ENCODE measurements at regions not wholly inside any gene's neighbourhood (a gene's known extent, or its start where the extent isn't known, plus 50 kb on each side); places are given as distances from the start of the nearest gene placed in this dataset.

DNA sequence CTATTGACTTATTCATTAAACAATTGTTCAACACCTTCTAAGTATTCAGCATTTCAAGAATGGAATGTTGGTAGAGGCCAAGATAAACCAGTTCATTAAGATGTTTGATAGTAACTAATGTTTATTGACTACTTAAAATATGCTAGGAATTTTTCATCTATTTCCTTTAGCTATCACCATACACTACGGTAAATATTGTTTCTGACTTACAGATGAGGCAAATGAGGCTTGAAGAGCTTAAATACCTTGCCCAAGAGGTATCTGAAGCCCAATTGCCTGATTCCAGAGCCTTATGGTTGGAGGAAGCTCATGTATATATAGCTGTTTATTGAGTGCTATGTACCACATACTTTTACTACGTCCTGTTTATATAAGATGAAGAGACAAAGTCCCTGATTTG lies 286.2 kb downstream of the NDFIP2 start:
- H3K27ac ChIP-seq, result no peak overlapping the region
- TF ChIP-seq, protein P1, sequence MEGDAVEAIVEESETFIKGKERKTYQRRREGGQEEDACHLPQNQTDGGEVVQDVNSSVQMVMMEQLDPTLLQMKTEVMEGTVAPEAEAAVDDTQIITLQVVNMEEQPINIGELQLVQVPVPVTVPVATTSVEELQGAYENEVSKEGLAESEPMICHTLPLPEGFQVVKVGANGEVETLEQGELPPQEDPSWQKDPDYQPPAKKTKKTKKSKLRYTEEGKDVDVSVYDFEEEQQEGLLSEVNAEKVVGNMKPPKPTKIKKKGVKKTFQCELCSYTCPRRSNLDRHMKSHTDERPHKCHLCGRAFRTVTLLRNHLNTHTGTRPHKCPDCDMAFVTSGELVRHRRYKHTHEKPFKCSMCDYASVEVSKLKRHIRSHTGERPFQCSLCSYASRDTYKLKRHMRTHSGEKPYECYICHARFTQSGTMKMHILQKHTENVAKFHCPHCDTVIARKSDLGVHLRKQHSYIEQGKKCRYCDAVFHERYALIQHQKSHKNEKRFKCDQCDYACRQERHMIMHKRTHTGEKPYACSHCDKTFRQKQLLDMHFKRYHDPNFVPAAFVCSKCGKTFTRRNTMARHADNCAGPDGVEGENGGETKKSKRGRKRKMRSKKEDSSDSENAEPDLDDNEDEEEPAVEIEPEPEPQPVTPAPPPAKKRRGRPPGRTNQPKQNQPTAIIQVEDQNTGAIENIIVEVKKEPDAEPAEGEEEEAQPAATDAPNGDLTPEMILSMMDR (conservative IDR thresholded peaks at IDR 0.05), result no peak

DNA sequence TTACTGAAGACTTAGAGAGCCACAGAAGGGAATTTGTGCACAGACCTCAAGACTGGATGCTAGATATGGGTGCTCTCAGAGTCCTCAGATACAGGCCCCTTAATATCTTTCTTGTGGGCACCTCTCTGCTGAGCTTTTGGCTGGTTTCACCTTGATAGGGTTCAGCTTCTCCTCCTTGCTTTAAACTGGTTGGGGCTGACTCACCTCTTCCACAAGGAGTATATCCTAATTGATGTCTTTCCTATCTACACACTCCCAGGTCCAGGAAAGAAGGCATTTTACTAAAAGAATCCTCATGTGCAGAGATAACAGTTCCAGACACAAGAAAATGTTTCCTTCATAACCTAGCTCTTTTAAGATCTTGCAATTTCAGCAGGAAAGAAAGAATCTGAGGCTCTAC lies 284.4 kb downstream of the NDFIP2 start:
- H3K27ac ChIP-seq, result no peak overlapping the region
- TF ChIP-seq, protein P1 (conservative IDR thresholded peaks at IDR 0.05), result no peak

DNA sequence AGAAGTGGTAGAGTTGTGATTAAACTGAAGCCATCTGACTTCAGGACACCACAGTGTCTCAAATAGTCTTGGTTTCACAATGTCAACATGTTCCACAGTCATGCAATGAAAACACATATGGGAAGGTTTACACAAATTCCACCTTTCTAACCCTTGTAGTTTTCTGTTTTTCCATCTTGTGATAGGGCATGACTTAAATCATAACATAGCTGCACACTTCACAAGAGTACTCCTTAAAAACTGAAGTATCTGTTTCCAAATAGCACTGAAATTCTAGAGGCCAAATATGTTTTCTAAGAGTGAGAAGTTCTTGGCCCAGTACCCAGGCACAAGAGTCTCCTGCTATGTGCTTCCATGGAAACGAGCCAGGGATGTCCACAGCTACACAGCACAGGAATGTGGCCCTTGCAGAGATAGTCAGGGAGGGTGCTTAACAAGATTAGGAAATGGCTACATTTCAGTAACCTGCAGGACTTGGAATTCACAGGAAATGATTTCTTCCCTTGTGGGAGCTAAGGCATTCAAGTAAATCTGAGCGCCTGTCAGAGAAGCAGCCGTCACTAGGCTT lies 269.1 kb downstream of the NDFIP2 start:
- H3K27ac ChIP-seq, result no peak overlapping the region
- TF ChIP-seq, protein P1 (conservative IDR thresholded peaks at IDR 0.05), result no peak

DNA sequence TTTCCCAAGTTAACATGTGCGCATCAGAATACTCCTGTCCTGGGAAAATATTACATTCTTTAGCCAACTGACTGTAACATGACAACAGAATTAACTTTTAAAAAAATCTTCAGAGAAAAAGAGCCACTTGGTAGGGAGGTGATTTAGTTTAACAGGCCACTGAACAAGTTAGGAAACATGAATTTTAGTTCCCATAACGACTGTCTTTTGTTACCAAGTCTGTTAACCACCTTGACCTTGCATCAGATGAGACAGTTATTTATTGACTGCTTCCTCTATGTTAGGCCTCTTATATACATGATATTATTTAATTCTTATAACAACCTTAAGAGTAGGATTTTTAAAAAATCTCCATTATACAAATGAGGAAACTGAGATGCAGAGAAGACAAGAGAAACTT lies 268.6 kb downstream of the NDFIP2 start:
- H3K27ac ChIP-seq, result no peak overlapping the region
- TF ChIP-seq, protein P1 (conservative IDR thresholded peaks at IDR 0.05), result no peak

DNA sequence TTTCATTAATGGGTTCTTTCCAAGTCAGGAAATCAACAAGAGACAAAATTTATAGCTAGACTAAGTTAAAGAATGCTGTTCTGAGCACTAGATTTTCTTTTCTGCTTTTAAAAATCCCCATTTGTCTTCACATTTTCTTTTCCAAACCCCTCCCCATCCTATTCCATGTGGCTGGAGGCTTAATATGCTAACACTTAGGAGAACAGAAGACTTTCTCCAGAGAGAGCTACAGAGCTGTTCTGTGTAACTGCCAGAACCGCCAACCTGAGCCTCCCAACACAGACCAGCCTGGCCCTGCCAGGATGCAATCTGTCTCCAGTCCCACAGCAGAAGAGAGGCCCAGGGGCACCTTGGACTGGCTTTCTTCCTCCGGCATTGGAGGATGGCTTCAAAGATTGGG lies 264.1 kb downstream of the NDFIP2 start:
- H3K27ac ChIP-seq, result no peak overlapping the region
- TF ChIP-seq, protein P1 (conservative IDR thresholded peaks at IDR 0.05), result no peak

DNA sequence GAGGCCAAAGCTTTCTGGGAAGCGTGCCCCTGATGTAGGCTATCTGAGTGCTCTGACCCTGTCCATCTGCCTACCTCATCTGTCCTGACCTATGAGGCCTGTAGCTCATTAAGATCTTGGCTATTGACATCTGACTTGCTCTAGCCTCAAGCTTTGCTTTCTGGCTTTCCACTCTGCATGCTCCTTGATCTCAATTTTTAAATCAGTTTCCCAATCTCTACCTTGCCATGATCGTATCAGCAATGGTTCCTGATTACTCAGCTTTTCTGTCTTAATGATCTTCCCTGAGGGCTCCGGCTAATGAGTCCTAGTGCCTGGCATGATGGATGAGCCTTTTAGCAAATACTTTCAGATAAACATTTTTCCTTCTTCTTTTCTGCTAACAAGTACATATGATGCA lies 262.0 kb downstream of the NDFIP2 start:
- TF ChIP-seq, protein P1 (conservative IDR thresholded peaks at IDR 0.05), result no peak

DNA sequence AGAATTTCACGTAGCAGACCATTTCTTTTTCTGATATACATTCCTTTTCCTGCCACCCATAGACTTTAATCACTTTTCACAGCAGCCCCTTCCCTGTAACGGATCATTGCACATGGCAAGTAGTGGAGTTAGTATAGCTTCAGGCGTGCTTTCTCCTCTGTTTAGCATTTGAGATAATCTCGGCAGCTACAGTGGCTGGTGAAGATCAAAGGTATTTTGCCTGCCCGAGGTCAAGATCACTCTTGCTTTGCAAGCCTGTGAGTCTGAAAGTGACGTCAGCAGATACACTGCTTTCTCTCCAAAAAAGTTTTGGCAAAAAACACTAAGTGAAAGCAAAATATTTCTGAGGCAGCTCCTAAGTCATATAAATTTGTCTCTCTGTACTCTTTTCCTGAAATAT lies 260.0 kb downstream of the NDFIP2 start:
- TF ChIP-seq, protein P1 (conservative IDR thresholded peaks at IDR 0.05), result no peak
- H3K27ac ChIP-seq, result no peak overlapping the region

More for the DNA sequence above, 262.0 kb downstream of the NDFIP2 start:
- no peak overlapping the region for H3K27ac ChIP-seq
